ENCODE measurements at regions not wholly inside any gene's neighbourhood (a gene's known extent, or its start where the extent isn't known, plus 50 kb on each side); places are given as distances from the start of the nearest gene placed in this dataset.

DNA sequence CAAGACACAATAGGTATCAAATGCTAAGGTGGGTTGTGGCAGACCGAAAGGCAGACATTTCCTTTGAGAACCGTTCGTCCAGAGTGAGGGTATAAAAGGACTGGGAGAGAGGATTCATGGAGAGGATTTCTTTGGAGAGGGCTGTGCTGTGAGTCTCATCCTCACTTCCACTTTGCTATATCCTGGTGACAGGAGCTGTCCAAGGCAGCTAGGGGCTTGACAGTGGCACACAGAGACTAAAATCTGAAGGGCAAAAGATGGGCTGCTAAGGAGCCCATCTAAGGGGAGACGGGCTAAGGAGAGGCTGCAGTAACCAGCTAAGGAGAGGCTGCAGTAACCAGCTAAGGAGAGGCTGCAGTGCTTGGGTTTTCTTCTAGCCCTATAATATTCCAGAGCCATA, 214.0 kb upstream of the ADRA1B start:
- TF ChIP-seq, protein P1, sequence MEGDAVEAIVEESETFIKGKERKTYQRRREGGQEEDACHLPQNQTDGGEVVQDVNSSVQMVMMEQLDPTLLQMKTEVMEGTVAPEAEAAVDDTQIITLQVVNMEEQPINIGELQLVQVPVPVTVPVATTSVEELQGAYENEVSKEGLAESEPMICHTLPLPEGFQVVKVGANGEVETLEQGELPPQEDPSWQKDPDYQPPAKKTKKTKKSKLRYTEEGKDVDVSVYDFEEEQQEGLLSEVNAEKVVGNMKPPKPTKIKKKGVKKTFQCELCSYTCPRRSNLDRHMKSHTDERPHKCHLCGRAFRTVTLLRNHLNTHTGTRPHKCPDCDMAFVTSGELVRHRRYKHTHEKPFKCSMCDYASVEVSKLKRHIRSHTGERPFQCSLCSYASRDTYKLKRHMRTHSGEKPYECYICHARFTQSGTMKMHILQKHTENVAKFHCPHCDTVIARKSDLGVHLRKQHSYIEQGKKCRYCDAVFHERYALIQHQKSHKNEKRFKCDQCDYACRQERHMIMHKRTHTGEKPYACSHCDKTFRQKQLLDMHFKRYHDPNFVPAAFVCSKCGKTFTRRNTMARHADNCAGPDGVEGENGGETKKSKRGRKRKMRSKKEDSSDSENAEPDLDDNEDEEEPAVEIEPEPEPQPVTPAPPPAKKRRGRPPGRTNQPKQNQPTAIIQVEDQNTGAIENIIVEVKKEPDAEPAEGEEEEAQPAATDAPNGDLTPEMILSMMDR (IDR thresholded peaks at IDR 0.05; ENCODE audit: low read depth, low read length, missing control alignments), result no peak
- H3K4me3 ChIP-seq (replicated peaks; ENCODE audit: low read depth, low read length), result no peak overlapping the region
- DNase-seq (ENCODE audit: extremely low read depth, low read depth), result no peak

GRCh38 chr5:159702826-159703225, 213.5 kb upstream of the ADRA1B start:
- DNase-seq (ENCODE audit: extremely low read depth, low read depth), result no peak
- no peak overlapping the region for H3K4me3 ChIP-seq (replicated peaks; ENCODE audit: low read depth, low read length)
- TF ChIP-seq, protein P1 (IDR thresholded peaks at IDR 0.05; ENCODE audit: low read depth, low read length, missing control alignments), result no peak

- no peak overlapping the region for H3K4me3 ChIP-seq (replicated peaks; ENCODE audit: low read depth, low read length)
- TF ChIP-seq, protein P1 (IDR thresholded peaks at IDR 0.05; ENCODE audit: low read depth, low read length, missing control alignments), result no peak
- no peak for DNase-seq (ENCODE audit: extremely low read depth, low read depth)
Measured at GRCh38 chr5:159704160-159704559, 212.1 kb upstream of the ADRA1B start.

GRCh38 chr5:159705948-159706347, 210.3 kb upstream of the ADRA1B start:
- no peak for DNase-seq (ENCODE audit: extremely low read depth, low read depth)
- TF ChIP-seq, protein P1 (IDR thresholded peaks at IDR 0.05; ENCODE audit: low read depth, low read length, missing control alignments), result no peak
- no peak overlapping the region for H3K4me3 ChIP-seq (replicated peaks; ENCODE audit: low read depth, low read length)

- DNase-seq (ENCODE audit: extremely low read depth, low read depth), result no peak
- TF ChIP-seq, protein P1 (IDR thresholded peaks at IDR 0.05; ENCODE audit: low read depth, low read length, missing control alignments), result no peak
- no peak overlapping the region for H3K4me3 ChIP-seq (replicated peaks; ENCODE audit: low read depth, low read length)
Measured at GRCh38 chr5:159708090-159708489, 208.2 kb upstream of the ADRA1B start.

DNA sequence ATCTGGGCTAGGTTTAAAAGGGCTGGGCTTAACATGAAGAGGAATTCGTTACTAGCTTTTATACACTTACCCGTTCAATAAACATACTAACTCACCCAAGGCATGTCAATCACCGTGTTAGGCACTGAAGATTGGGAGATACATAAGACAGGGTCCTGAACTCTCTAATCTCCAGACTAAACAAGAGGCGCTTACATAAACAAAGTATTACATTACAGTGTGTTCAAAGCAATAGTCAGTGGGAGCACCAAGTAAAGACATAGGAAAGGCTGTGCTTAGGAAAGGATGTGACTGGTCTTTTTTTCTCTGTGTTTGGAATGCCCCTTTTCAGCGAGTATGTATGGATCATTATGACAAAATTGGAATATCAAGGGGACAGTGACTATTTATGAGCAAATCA, 203.6 kb upstream of the ADRA1B start:
- no peak for DNase-seq (ENCODE audit: extremely low read depth, low read depth)
- TF ChIP-seq, protein P1 (IDR thresholded peaks at IDR 0.05; ENCODE audit: low read depth, low read length, missing control alignments), result no peak
- H3K4me3 ChIP-seq (replicated peaks; ENCODE audit: low read depth, low read length), result no peak overlapping the region

DNA sequence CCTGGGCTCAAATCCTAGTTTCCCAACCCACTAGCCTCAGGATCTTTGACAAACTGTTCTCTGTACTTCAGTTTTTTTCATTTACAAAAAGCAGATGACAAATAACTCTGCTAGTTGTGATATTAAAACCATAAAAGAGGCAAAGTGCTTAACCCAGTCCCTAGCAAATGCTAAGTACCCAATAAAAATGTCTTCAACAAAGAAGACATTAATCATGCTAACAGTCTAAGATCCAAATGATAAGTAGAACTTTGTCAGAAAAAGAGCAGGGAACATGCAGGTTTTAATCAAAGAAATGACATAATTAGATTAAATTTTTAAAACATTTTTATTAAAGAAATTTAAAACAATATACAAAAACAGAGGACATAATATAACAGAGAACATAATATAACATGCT, 203.0 kb upstream of the ADRA1B start:
- DNase-seq (ENCODE audit: extremely low read depth, low read depth), result no peak
- TF ChIP-seq, protein P1 (IDR thresholded peaks at IDR 0.05; ENCODE audit: low read depth, low read length, missing control alignments), result no peak

More for the DNA sequence above, 203.0 kb upstream of the ADRA1B start:
- H3K4me3 ChIP-seq (replicated peaks; ENCODE audit: low read depth, low read length), result no peak overlapping the region
